NCI-H1105 (cell line): ENCODE measurements at regions not wholly inside any gene's neighbourhood (a gene's known extent, or its start where the extent isn't known, plus 50 kb on each side); places are given as distances from the start of the nearest gene placed in this dataset.

Experiments
- DNase-seq: peaks from one replicate; lab custom pipeline; 2025; lab: John Stamatoyannopoulos, UW

- no peak for DNase-seq
Observed at GRCh38 chr10:31754803-31755624, 173.6 kb downstream of the ARHGAP12 start.

GRCh38 chr10:31753681-31754080 is 174.9 kb downstream of the ARHGAP12 start:
- no peak for DNase-seq

- no peak for DNase-seq
Observed at GRCh38 chr10:31752170-31752569, 176.5 kb downstream of the ARHGAP12 start.

GRCh38 chr10:31751738-31752080 is 176.9 kb downstream of the ARHGAP12 start:
- no peak for DNase-seq

GRCh38 chr10:31751051-31751737 is 177.4 kb downstream of the ARHGAP12 start:
- DNase-seq = no peak

GRCh38 chr10:31749981-31750840 is 178.4 kb downstream of the ARHGAP12 start:
- DNase-seq = peak; percentile 90

GRCh38 chr10:31749301-31749700 is 179.3 kb downstream of the ARHGAP12 start:
- DNase-seq = peak; percentile 32

- no peak for DNase-seq
Observed at GRCh38 chr10:31745612-31746376, 182.8 kb downstream of the ARHGAP12 start.

GRCh38 chr10:31744025-31744424 is 184.6 kb downstream of the ARHGAP12 start:
- no peak for DNase-seq

GRCh38 chr10:31742255-31742654 is 186.4 kb downstream of the ARHGAP12 start:
- no peak for DNase-seq

GRCh38 chr10:31741473-31741872 is 187.2 kb downstream of the ARHGAP12 start:
- no peak for DNase-seq

- no peak for DNase-seq
Observed at GRCh38 chr10:31739711-31740110, 188.9 kb downstream of the ARHGAP12 start.

GRCh38 chr10:31739146-31739545 is 189.5 kb downstream of the ARHGAP12 start:
- no peak for DNase-seq

GRCh38 chr10:31731711-31732110 is 196.9 kb downstream of the ARHGAP12 start:
- no peak for DNase-seq

GRCh38 chr10:31730776-31731175 is 197.9 kb downstream of the ARHGAP12 start:
- no peak for DNase-seq

- DNase-seq = no peak
Observed at GRCh38 chr10:31728698-31729224, 199.9 kb downstream of the ARHGAP12 start.

- DNase-seq = no peak
Observed at GRCh38 chr10:31725436-31725835, 203.2 kb downstream of the ARHGAP12 start.

- no peak for DNase-seq
Observed at GRCh38 chr10:31724296-31724695, 204.3 kb downstream of the ARHGAP12 start.

- no peak for DNase-seq
Observed at GRCh38 chr10:31723106-31723750, 205.4 kb downstream of the ARHGAP12 start.

- no peak for DNase-seq
Observed at GRCh38 chr10:31721096-31721495, 207.5 kb downstream of the ARHGAP12 start.

GRCh38 chr10:31720546-31720945 is 208.1 kb downstream of the ARHGAP12 start:
- no peak for DNase-seq
